ENCODE measurements at regions not wholly inside any gene's neighbourhood (a gene's known extent, or its start where the extent isn't known, plus 50 kb on each side); places are given as distances from the start of the nearest gene placed in this dataset.
"Not testable (repeated sequence)": the region's sequence is repeated elsewhere in the genome, so short reads cannot be mapped to it uniquely, and the experiment has no call there.

- Mint-ChIP-seq H3K4me3 (no peak overlapping the region), H3K27me3 (no peaks in the 10 kb centered on the region), H3K27ac (no peak overlapping the region), H3K9me3 (peaks cover 16% of the 10 kb centered on the region), H3K4me1 (no peaks in the 10 kb centered on the region), H3K36me3 (ENCODE audit: low read depth) (no peaks in the 10 kb centered on the region)
- DNase-seq = no peak
- CTCF ChIA-PET = no interaction called here
- POLR2A ChIA-PET = no interaction called here
These were observed 817.6 kb upstream of the CDH8 start for GRCh38 chr16:62853887-62854286.

- POLR2A ChIA-PET = no interaction called here
- Mint-ChIP-seq H3K27ac (no peak overlapping the region), H3K4me3 (no peak overlapping the region), H3K36me3 (ENCODE audit: low read depth) (no peaks in the 10 kb centered on the region), H3K4me1 (no peaks in the 10 kb centered on the region), H3K27me3 (no peaks in the 10 kb centered on the region), H3K9me3 (peaks cover 11% of the 10 kb centered on the region)
- DNase-seq = no peak
- CTCF ChIA-PET = no interaction called here
These were observed 810.3 kb upstream of the CDH8 start for GRCh38 chr16:62846399-62847057.

GRCh38 chr16:62832214-62832613 is 796.0 kb upstream of the CDH8 start:
- H3K4me1 Mint-ChIP-seq = no peaks in the 10 kb centered on the region
- ChIA-PET CTCF (no interaction called here), POLR2A (no interaction called here)
- H3K27ac Mint-ChIP-seq = no peak overlapping the region
- DNase-seq = no peak
- H3K27me3 Mint-ChIP-seq = no peaks in the 10 kb centered on the region
- no peak overlapping the region for H3K4me3 Mint-ChIP-seq
- H3K9me3 Mint-ChIP-seq = peaks cover 17% of the 10 kb centered on the region
- H3K36me3 Mint-ChIP-seq (ENCODE audit: low read depth) = no peaks in the 10 kb centered on the region

- Mint-ChIP-seq H3K36me3 (ENCODE audit: low read depth) (no peaks in the 10 kb centered on the region), H3K4me3 (no peak overlapping the region)
These were observed 795.1 kb upstream of the CDH8 start for GRCh38 chr16:62831235-62831850.

GRCh38 chr16:62829607-62830006 is 793.4 kb upstream of the CDH8 start:
- peaks cover 19% of the 10 kb centered on the region for H3K9me3 Mint-ChIP-seq
- no peak overlapping the region for H3K4me3 Mint-ChIP-seq
- no peaks in the 10 kb centered on the region for H3K4me1 Mint-ChIP-seq
- no peaks in the 10 kb centered on the region for H3K27me3 Mint-ChIP-seq
- DNase-seq = no peak
- no peak overlapping the region for H3K27ac Mint-ChIP-seq
- ChIA-PET CTCF (no interaction called here), POLR2A (no interaction called here)
- no peaks in the 10 kb centered on the region for H3K36me3 Mint-ChIP-seq (ENCODE audit: low read depth)

More at GRCh38 chr16:62831235-62831850, 795.1 kb upstream of the CDH8 start:
- H3K27ac Mint-ChIP-seq = no peak overlapping the region
- ChIA-PET CTCF (no interaction called here), POLR2A (no interaction called here)
- no peaks in the 10 kb centered on the region for H3K27me3 Mint-ChIP-seq
- no peaks in the 10 kb centered on the region for H3K4me1 Mint-ChIP-seq
- peaks cover 17% of the 10 kb centered on the region for H3K9me3 Mint-ChIP-seq
- no peak for DNase-seq

- H3K27ac Mint-ChIP-seq = no peak overlapping the region
- H3K4me1 Mint-ChIP-seq = no peaks in the 10 kb centered on the region
These were observed 792.8 kb upstream of the CDH8 start for GRCh38 chr16:62829084-62829483.

GRCh38 chr16:62821824-62822223 is 785.6 kb upstream of the CDH8 start:
- peaks cover 15% of the 10 kb centered on the region for H3K9me3 Mint-ChIP-seq
- no peaks in the 10 kb centered on the region for H3K27me3 Mint-ChIP-seq
- DNase-seq = no peak
- H3K4me1 Mint-ChIP-seq = no peaks in the 10 kb centered on the region
- ChIA-PET POLR2A (no interaction called here), CTCF (no interaction called here)
- no peaks in the 10 kb centered on the region for H3K36me3 Mint-ChIP-seq (ENCODE audit: low read depth)
- no peak overlapping the region for H3K4me3 Mint-ChIP-seq
- H3K27ac Mint-ChIP-seq = no peak overlapping the region

More at GRCh38 chr16:62829084-62829483, 792.8 kb upstream of the CDH8 start:
- no peaks in the 10 kb centered on the region for H3K27me3 Mint-ChIP-seq
- no peak for DNase-seq
- no peaks in the 10 kb centered on the region for H3K36me3 Mint-ChIP-seq (ENCODE audit: low read depth)
- CTCF ChIA-PET = no interaction called here
- peaks cover 19% of the 10 kb centered on the region for H3K9me3 Mint-ChIP-seq
- POLR2A ChIA-PET = no interaction called here
- no peak overlapping the region for H3K4me3 Mint-ChIP-seq

GRCh38 chr16:62816971-62817519 is 780.8 kb upstream of the CDH8 start:
- DNase-seq = no peak
- Mint-ChIP-seq H3K27me3 (no peaks in the 10 kb centered on the region), H3K27ac (no peak overlapping the region), H3K4me1 (no peaks in the 10 kb centered on the region), H3K4me3 (no peak overlapping the region), H3K9me3 (peaks cover 17% of the 10 kb centered on the region), H3K36me3 (ENCODE audit: low read depth) (no peaks in the 10 kb centered on the region)
- ChIA-PET POLR2A (no interaction called here), CTCF (no interaction called here)

- CTCF ChIA-PET = no interaction called here
- POLR2A ChIA-PET = no interaction called here
- no peaks in the 10 kb centered on the region for H3K27me3 Mint-ChIP-seq
- no peak overlapping the region for H3K4me3 Mint-ChIP-seq
- H3K9me3 Mint-ChIP-seq = peaks cover 19% of the 10 kb centered on the region
- no peak overlapping the region for H3K27ac Mint-ChIP-seq
- DNase-seq = no peak
- no peaks in the 10 kb centered on the region for H3K36me3 Mint-ChIP-seq (ENCODE audit: low read depth)
- no peaks in the 10 kb centered on the region for H3K4me1 Mint-ChIP-seq
These were observed 778.7 kb upstream of the CDH8 start for GRCh38 chr16:62814891-62815290.

GRCh38 chr16:62805221-62805857 is 769.1 kb upstream of the CDH8 start:
- no peaks in the 10 kb centered on the region for H3K27me3 Mint-ChIP-seq
- H3K4me1 Mint-ChIP-seq = no peaks in the 10 kb centered on the region
- H3K36me3 Mint-ChIP-seq (ENCODE audit: low read depth) = no peaks in the 10 kb centered on the region
- H3K27ac Mint-ChIP-seq = no peak overlapping the region
- no peak overlapping the region for H3K4me3 Mint-ChIP-seq
- ChIA-PET POLR2A (no interaction called here), CTCF (no interaction called here)
- DNase-seq = no peak
- H3K9me3 Mint-ChIP-seq = peaks cover 12% of the 10 kb centered on the region

GRCh38 chr16:62794724-62795123 is 758.5 kb upstream of the CDH8 start:
- ChIA-PET POLR2A (no interaction called here), CTCF (no interaction called here)
- Mint-ChIP-seq H3K4me3 (no peak overlapping the region), H3K4me1 (no peaks in the 10 kb centered on the region), H3K36me3 (ENCODE audit: low read depth) (no peaks in the 10 kb centered on the region), H3K9me3 (peaks cover 35% of the 10 kb centered on the region), H3K27ac (no peak overlapping the region), H3K27me3 (no peaks in the 10 kb centered on the region)
- DNase-seq = no peak

- H3K9me3 Mint-ChIP-seq; H3K36me3 Mint-ChIP-seq (ENCODE audit: low read depth); DNase-seq; CTCF ChIA-PET; H3K27me3 Mint-ChIP-seq; H3K27ac Mint-ChIP-seq; H3K4me3 Mint-ChIP-seq; POLR2A ChIA-PET; H3K4me1 Mint-ChIP-seq: not testable (repeated sequence)
These were observed 743.8 kb upstream of the CDH8 start for GRCh38 chr16:62780081-62780480.

GRCh38 chr16:62764572-62764971 is 728.3 kb upstream of the CDH8 start:
- H3K9me3 Mint-ChIP-seq = peaks cover 13% of the 10 kb centered on the region
- ChIA-PET POLR2A (no interaction called here), CTCF (no interaction called here)
- H3K27me3 Mint-ChIP-seq = no peaks in the 10 kb centered on the region
- H3K36me3 Mint-ChIP-seq (ENCODE audit: low read depth) = no peaks in the 10 kb centered on the region
- DNase-seq = no peak
- no peaks in the 10 kb centered on the region for H3K4me1 Mint-ChIP-seq
- no peak overlapping the region for H3K4me3 Mint-ChIP-seq
- H3K27ac Mint-ChIP-seq = no peak overlapping the region

- H3K9me3 Mint-ChIP-seq = peaks cover 13% of the 10 kb centered on the region
- no peak overlapping the region for H3K4me3 Mint-ChIP-seq
- POLR2A ChIA-PET = no interaction called here
- DNase-seq = no peak
- H3K36me3 Mint-ChIP-seq (ENCODE audit: low read depth) = no peaks in the 10 kb centered on the region
- CTCF ChIA-PET = no interaction called here
- H3K4me1 Mint-ChIP-seq = no peaks in the 10 kb centered on the region
- H3K27ac Mint-ChIP-seq = no peak overlapping the region
- H3K27me3 Mint-ChIP-seq = no peaks in the 10 kb centered on the region
These were observed 724.2 kb upstream of the CDH8 start for GRCh38 chr16:62760398-62760797.
